ENCODE measurements at regions not wholly inside any gene's neighbourhood (a gene's known extent, or its start where the extent isn't known, plus 50 kb on each side); places are given as distances from the start of the nearest gene placed in this dataset.

- TF ChIP-seq CTCF (IDR thresholded peaks at IDR 0.05) (no peak), POLR2AphosphoS5 (IDR thresholded peaks at IDR 0.05) (no peak), EP300 (IDR thresholded peaks at IDR 0.05) (no peak), POLR2A (IDR thresholded peaks at IDR 0.05) (no peak)
Measured at GRCh38 chr13:29936051-29936813, 85.8 kb upstream of the UBL3 start.

Measured in upper lobe of left lung (tissue), 4 donors.